ENCODE measurements at regions not wholly inside any gene's neighbourhood (a gene's known extent, or its start where the extent isn't known, plus 50 kb on each side); places are given as distances from the start of the nearest gene placed in this dataset.
"Not testable (repeated sequence)": the region's sequence is repeated elsewhere in the genome, so short reads cannot be mapped to it uniquely, and the experiment has no call there.

- H3K4me1 ChIP-seq: no peaks in the 10 kb centered on the region
- H3K4me3 ChIP-seq: no peak overlapping the region
- H3K27me3 ChIP-seq (ENCODE audit: low read depth): no peaks in the 10 kb centered on the region
- intact Hi-C loops (cut with DNase I): no loop called here
- H3K27ac ChIP-seq: no peak overlapping the region
- TF ChIP-seq CTCF (IDR thresholded peaks at IDR 0.05): no peak
- no peaks in the 10 kb centered on the region for H3K36me3 ChIP-seq
- no peak for DNase-seq
- no peak for ATAC-seq
- H3K9me3 ChIP-seq: no peaks in the 10 kb centered on the region
Observed at GRCh38 chr3:102000620-102001209, 151.4 kb downstream of the NFKBIZ start.

GRCh38 chr3:102002056-102002455, 152.7 kb downstream of the NFKBIZ start:
- Histone ChIP-seq H3K4me1 (peaks cover 3% of the 10 kb centered on the region), H3K9me3 (no peaks in the 10 kb centered on the region), H3K4me3 (no peak overlapping the region), H3K27me3 (ENCODE audit: low read depth) (no peaks in the 10 kb centered on the region), H3K36me3 (no peaks in the 10 kb centered on the region), H3K27ac (no peak overlapping the region)
- DNase-seq: no peak
- no peak for TF ChIP-seq CTCF (IDR thresholded peaks at IDR 0.05)
- intact Hi-C loops (cut with DNase I): no loop called here
- no peak for ATAC-seq

GRCh38 chr3:102004561-102004960, 155.2 kb downstream of the NFKBIZ start:
- intact Hi-C loops (cut with DNase I): no loop called here
- DNase-seq (no peak), ATAC-seq (no peak)
- no peaks in the 10 kb centered on the region for H3K9me3 ChIP-seq
- H3K27ac ChIP-seq: no peak overlapping the region
- no peak overlapping the region for H3K4me3 ChIP-seq
- no peaks in the 10 kb centered on the region for H3K27me3 ChIP-seq (ENCODE audit: low read depth)
- H3K4me1 ChIP-seq: peaks cover 8% of the 10 kb centered on the region
- no peaks in the 10 kb centered on the region for H3K36me3 ChIP-seq
- no peak for TF ChIP-seq CTCF (IDR thresholded peaks at IDR 0.05)

- H3K4me1 ChIP-seq: peaks cover 8% of the 10 kb centered on the region
- ATAC-seq (no peak), DNase-seq (no peak)
- no peaks in the 10 kb centered on the region for H3K9me3 ChIP-seq
- no peak overlapping the region for H3K27ac ChIP-seq
- H3K4me3 ChIP-seq: no peak overlapping the region
- no peaks in the 10 kb centered on the region for H3K36me3 ChIP-seq
- H3K27me3 ChIP-seq (ENCODE audit: low read depth): no peaks in the 10 kb centered on the region
- intact Hi-C loops (cut with DNase I): no loop called here
- no peak for TF ChIP-seq CTCF (IDR thresholded peaks at IDR 0.05)
Observed at GRCh38 chr3:102005551-102005950, 156.2 kb downstream of the NFKBIZ start.

- H3K4me3 ChIP-seq: no peak overlapping the region
- no peaks in the 10 kb centered on the region for H3K9me3 ChIP-seq
- ATAC-seq: peak; percentile 86 to 98
- no peak for DNase-seq
- intact Hi-C loops (cut with DNase I): no loop called here
- no peaks in the 10 kb centered on the region for H3K27me3 ChIP-seq (ENCODE audit: low read depth)
- peaks cover 8% of the 10 kb centered on the region for H3K4me1 ChIP-seq
- H3K36me3 ChIP-seq: no peaks in the 10 kb centered on the region
- no peak for TF ChIP-seq CTCF (IDR thresholded peaks at IDR 0.05)
- H3K27ac ChIP-seq: peak overlapping the region; percentile 32
Observed at GRCh38 chr3:102006812-102007485, 157.6 kb downstream of the NFKBIZ start.

- DNase-seq; H3K4me1 ChIP-seq; ATAC-seq; H3K4me3 ChIP-seq; H3K27me3 ChIP-seq (ENCODE audit: low read depth); intact Hi-C loops (cut with DNase I); H3K36me3 ChIP-seq; H3K27ac ChIP-seq; H3K9me3 ChIP-seq: not testable (repeated sequence)
Observed at GRCh38 chr3:102008436-102008835, 159.1 kb downstream of the NFKBIZ start.
